ENCODE measurements at regions not wholly inside any gene's neighbourhood (a gene's known extent, or its start where the extent isn't known, plus 50 kb on each side); places are given as distances from the start of the nearest gene placed in this dataset.

DNA sequence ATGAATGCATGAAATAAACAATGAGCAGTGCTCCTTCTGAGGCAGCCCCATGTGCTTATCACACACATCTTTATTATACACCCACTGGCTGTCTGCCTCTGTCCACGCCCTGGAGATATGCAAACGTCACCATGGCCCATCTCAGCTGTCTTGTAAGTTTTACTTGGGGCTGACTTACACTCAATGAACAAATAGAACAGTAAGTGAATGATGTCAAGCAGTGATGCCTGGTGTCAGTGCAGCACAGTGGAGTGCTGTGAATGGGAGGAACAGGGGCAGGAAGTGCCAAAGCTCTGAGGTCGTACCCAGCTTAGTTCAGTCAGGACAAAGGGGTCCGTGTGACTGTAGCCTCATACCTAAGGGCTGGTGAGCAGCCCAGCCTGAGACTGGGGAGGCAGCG lies 659.5 kb upstream of the HS6ST1 start (continued):
- no peak for TF ChIP-seq TSC22D2 (CRISPR knock-in tag; IDR thresholded peaks at IDR 0.05; ENCODE audit: borderline replicate concordance)
- TF ChIP-seq MAFG (CRISPR knock-in tag; IDR thresholded peaks at IDR 0.05), result no peak
- TF ChIP-seq, protein P1, sequence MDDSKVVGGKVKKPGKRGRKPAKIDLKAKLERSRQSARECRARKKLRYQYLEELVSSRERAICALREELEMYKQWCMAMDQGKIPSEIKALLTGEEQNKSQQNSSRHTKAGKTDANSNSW (CRISPR knock-in tag; IDR thresholded peaks at IDR 0.05; ENCODE audit: borderline replicate concordance), result no peak
- TF ChIP-seq, protein P2, sequence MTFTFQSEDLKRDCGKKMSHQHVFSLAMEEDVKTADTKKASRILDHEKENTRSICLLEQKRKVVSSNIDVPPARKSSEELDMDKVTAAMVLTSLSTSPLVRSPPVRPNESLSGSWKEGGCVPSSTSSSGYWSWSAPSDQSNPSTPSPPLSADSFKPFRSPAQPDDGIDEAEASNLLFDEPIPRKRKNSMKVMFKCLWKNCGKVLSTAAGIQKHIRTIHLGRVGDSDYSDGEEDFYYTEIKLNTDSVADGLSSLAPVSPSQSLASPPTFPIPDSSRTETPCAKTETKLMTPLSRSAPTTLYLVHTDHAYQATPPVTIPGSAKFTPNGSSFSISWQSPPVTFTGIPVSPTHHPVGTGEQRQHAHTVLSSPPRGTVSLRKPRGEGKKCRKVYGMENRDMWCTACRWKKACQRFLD (CRISPR knock-in tag; IDR thresholded peaks at IDR 0.05; ENCODE audit: borderline replicate concordance), result no peak

DNA sequence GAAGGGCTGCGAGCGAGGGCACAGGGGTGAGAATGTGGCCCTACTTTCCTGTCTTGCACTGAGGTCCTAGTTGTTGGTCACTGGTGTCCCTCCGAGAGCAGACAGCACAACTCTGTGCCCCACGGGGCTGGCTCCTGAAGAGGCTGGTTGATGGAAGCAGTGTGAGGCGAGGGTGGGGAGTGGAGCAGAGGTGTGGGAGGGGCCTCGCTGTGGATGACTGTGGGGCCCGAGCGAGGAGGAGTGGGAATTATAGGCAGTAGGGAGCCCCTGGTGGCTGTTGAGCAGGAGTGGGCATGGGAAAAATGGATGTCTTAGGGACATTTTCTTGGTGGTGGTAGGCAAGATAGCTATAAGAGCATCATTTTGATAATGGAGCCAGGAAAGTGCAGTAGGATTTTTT lies 660.5 kb upstream of the HS6ST1 start:
- in situ Hi-C loops (cut with HindIII; ENCODE audit: extremely low pct_ligation_motif_present, low pct_unique_long_range_greater_than_20kb), result no loop called here
- BruUV-seq (replicated peaks), result no TSS peak
- WGBS (ENCODE audit: low lambda C conversion rate), result 2% methylated on average over 7 of the region's 8 CpGs
- TF ChIP-seq, protein P3, sequence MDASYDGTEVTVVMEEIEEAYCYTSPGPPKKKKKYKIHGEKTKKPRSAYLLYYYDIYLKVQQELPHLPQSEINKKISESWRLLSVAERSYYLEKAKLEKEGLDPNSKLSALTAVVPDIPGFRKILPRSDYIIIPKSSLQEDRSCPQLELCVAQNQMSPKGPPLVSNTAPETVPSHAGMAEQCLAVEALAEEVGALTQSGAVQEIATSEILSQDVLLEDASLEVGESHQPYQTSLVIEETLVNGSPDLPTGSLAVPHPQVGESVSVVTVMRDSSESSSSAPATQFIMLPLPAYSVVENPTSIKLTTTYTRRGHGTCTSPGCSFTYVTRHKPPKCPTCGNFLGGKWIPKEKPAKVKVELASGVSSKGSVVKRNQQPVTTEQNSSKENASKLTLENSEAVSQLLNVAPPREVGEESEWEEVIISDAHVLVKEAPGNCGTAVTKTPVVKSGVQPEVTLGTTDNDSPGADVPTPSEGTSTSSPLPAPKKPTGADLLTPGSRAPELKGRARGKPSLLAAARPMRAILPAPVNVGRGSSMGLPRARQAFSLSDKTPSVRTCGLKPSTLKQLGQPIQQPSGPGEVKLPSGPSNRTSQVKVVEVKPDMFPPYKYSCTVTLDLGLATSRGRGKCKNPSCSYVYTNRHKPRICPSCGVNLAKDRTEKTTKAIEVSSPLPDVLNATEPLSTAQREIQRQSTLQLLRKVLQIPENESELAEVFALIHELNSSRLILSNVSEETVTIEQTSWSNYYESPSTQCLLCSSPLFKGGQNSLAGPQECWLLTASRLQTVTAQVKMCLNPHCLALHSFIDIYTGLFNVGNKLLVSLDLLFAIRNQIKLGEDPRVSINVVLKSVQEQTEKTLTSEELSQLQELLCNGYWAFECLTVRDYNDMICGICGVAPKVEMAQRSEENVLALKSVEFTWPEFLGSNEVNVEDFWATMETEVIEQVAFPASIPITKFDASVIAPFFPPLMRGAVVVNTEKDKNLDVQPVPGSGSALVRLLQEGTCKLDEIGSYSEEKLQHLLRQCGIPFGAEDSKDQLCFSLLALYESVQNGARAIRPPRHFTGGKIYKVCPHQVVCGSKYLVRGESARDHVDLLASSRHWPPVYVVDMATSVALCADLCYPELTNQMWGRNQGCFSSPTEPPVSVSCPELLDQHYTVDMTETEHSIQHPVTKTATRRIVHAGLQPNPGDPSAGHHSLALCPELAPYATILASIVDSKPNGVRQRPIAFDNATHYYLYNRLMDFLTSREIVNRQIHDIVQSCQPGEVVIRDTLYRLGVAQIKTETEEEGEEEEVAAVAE (CRISPR knock-in tag; IDR thresholded peaks at IDR 0.05; ENCODE audit: borderline replicate concordance), result no peak
- TF ChIP-seq, protein P4, sequence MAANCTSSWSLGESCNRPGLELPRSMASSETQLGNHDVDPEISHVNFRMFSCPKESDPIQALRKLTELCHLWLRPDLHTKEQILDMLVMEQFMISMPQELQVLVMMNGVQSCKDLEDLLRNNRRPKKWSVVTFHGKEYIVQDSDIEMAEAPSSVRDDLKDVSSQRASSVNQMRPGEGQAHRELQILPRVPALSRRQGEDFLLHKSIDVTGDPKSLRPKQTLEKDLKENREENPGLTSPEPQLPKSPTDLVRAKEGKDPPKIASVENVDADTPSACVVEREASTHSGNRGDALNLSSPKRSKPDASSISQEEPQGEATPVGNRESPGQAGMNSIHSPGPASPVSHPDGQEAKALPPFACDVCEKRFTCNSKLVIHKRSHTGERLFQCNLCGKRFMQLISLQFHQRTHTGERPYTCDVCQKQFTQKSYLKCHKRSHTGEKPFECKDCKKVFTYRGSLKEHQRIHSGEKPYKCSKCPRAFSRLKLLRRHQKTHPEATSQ (CRISPR knock-in tag; IDR thresholded peaks at IDR 0.05; ENCODE audit: borderline replicate concordance), result no peak
- TF ChIP-seq XRCC5 (optimal IDR thresholded peaks at IDR 0.05; ENCODE audit: low read length), result no peak
- TF ChIP-seq RFXAP (CRISPR knock-in tag; IDR thresholded peaks at IDR 0.05; ENCODE audit: borderline replicate concordance), result no peak
- TF ChIP-seq RFX1 (IDR thresholded peaks at IDR 0.05), result no peak
- no peak for TF ChIP-seq ZFP36L1 (CRISPR knock-in tag; IDR thresholded peaks at IDR 0.05)
- TF ChIP-seq, protein P5, sequence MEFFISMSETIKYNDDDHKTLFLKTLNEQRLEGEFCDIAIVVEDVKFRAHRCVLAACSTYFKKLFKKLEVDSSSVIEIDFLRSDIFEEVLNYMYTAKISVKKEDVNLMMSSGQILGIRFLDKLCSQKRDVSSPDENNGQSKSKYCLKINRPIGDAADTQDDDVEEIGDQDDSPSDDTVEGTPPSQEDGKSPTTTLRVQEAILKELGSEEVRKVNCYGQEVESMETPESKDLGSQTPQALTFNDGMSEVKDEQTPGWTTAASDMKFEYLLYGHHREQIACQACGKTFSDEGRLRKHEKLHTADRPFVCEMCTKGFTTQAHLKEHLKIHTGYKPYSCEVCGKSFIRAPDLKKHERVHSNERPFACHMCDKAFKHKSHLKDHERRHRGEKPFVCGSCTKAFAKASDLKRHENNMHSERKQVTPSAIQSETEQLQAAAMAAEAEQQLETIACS (CRISPR knock-in tag; IDR thresholded peaks at IDR 0.05), result no peak
- no peak for TF ChIP-seq GLI4 (CRISPR knock-in tag; IDR thresholded peaks at IDR 0.05; ENCODE audit: borderline replicate concordance)
- TF ChIP-seq ZNF34 (CRISPR knock-in tag; IDR thresholded peaks at IDR 0.05; ENCODE audit: borderline replicate concordance), result no peak
- TF ChIP-seq ISX (CRISPR knock-in tag; conservative IDR thresholded peaks at IDR 0.05), result no peak
- no peak for TF ChIP-seq KDM3A (CRISPR knock-in tag; IDR thresholded peaks at IDR 0.05; ENCODE audit: low read depth)
- TF ChIP-seq ZNF546 (CRISPR knock-in tag; conservative IDR thresholded peaks at IDR 0.05), result no peak

More for the DNA sequence above, 660.5 kb upstream of the HS6ST1 start:
- H3K4me3 ChIP-seq (replicated peaks in 1 of 3; ENCODE audit: insufficient read depth in 1 of 3, low read depth in 2 of 3, low read length in 3 of 3), result no peak overlapping the region
- no peaks in the 10 kb centered on the region for H3K79me2 ChIP-seq (ENCODE audit: insufficient read depth, low read length)
- H3K9me3 ChIP-seq (ENCODE audit: low read length), result no peaks in the 10 kb centered on the region
- ChIA-PET CTCF (ENCODE audit: low intra/inter-chr PET ratio, low total read pairs) (no interaction called here), POLR2A (no interaction called here)
- no peaks in the 10 kb centered on the region for H3K36me3 ChIP-seq (replicated peaks in 1 of 2; ENCODE audit: control insufficient read depth in 1 of 2, insufficient read depth in 2 of 2, low read length in 2 of 2)
- no peak overlapping the region for H3K4me2 ChIP-seq (ENCODE audit: low read depth, low read length)
- H3K27me3 ChIP-seq (ENCODE audit: control insufficient read depth in 1 of 2, insufficient read depth in 2 of 2, low read length in 2 of 2), result peaks cover 0 to 4% of the 10 kb centered on the region in 2 experiments; a peak in 1 of 5 replicates
- H3K4me1 ChIP-seq (ENCODE audit: insufficient read depth, low read length), result no peaks in the 10 kb centered on the region
- intact Hi-C loops (cut with micrococcal nuclease; ENCODE audit: unreplicated experiment), result no loop called here
- no peak for DNase-seq (ENCODE audit: low spot score)
- no peak for FAIRE-seq
- H2AFZ ChIP-seq (ENCODE audit: low read length), result no peak overlapping the region
- no peaks in the 10 kb centered on the region for H4K20me1 ChIP-seq (ENCODE audit: insufficient read depth, low read length)
- H3K9ac ChIP-seq (ENCODE audit: insufficient read depth, low read depth, low read length), result no peak overlapping the region
- peak; percentile 62 for ATAC-seq
- no peak overlapping the region for H3K27ac ChIP-seq (ENCODE audit: extremely low read length, insufficient read depth, low read length)
